DMS79 treated with DMSO at 0.1 percent for 48 hours (cell line): ENCODE measurements at regions not wholly inside any gene's neighbourhood (a gene's known extent, or its start where the extent isn't known, plus 50 kb on each side); places are given as distances from the start of the nearest gene placed in this dataset.

Experiments
- DNase-seq: peaks from one replicate; lab custom pipeline; 2025; lab: John Stamatoyannopoulos, UW

GRCh38 chr11:134592391-134592990, 180.4 kb upstream of the B3GAT1 start:
- DNase-seq = no peak

DNA sequence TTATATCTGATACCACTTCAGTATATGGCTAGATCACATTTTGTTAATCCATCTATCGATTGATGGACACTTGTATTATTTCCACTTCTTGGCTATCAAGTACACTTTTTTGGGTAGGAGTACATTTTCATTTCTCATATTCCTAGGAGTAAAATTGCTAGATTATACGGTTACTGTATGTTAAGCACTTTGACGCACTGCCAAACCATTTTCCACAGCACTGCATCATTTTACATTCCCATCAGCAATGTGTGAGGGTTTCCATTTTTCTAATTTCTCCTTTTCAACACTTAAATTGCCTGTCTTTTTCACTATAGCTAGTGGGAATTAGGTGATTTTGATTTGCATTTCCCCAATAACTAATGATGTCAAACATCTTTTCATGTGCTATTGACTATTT, 179.3 kb upstream of the B3GAT1 start:
- DNase-seq = no peak

GRCh38 chr11:134589129-134589528, 177.1 kb upstream of the B3GAT1 start:
- no peak for DNase-seq

DNA sequence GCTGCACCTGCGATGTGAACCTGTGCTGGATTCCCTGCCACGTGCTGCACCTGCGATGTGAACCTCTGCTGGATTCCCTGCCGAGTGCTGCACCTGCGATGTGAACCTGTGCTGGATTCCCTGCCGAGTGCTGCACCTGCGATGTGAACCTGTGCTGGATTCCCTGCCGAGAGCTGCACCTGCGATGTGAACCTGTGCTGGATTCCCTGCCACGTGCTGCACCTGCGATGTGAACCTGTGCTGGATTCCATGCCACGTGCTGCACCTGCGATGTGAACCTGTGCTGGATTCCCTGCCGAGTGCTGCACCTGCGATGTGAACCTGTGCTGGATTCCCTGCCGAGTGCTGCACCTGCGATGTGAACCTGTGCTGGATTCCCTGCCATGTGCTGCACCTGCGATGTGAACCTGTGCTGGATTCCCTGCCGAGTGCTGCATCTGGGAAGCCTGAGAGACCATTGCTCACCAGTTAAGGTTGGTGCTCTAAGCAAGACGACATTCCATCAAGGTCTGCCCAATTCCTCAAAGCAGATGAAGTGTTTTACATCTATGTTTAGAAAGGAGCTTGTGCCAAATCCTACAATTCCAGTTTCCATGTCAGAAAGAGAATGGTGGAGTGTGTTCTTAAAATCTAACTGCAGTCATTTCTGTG, 176.5 kb upstream of the B3GAT1 start:
- peak; percentile 27 for DNase-seq

DNA sequence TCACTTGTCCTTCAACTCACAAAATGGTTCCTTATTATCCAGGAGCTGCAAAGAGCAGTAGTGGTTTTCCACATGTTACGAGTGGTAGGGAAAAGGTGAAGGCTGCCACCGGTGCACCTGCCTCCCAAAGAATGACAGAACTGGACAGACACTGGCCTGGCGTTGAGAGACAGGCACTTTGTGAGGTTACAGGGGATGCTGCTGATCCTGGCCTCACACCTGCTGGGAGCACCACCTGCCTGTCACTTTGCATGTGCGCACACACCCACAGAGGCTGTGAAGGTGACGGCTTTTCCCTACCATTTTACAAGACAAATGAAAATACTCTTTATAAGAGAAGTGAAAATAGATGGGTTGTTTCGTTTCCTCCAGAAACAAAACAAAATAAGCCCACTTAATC, 175.3 kb upstream of the B3GAT1 start:
- DNase-seq = no peak

DNA sequence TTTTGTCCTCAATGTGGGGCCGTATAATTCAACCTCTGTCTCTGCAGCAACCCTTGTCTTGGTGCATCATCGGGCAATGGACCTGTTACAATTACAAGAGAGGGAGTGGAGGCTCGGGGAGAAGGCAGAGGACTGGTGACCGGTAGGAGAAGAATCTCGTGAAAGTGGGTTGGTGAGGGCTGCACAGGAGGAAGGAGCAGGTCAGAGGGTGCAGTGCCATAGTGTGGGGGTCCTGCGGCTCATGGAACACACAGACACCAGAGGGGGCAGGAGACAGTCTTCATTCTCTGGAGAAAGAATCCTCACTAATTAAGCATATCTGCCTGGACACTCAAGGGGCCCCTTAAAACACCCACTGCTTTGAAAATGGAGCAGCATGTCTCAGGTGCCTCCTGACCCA, 174.7 kb upstream of the B3GAT1 start:
- DNase-seq = no peak

- DNase-seq = no peak
Observed at GRCh38 chr11:134585666-134586610, 173.9 kb upstream of the B3GAT1 start.

DNA sequence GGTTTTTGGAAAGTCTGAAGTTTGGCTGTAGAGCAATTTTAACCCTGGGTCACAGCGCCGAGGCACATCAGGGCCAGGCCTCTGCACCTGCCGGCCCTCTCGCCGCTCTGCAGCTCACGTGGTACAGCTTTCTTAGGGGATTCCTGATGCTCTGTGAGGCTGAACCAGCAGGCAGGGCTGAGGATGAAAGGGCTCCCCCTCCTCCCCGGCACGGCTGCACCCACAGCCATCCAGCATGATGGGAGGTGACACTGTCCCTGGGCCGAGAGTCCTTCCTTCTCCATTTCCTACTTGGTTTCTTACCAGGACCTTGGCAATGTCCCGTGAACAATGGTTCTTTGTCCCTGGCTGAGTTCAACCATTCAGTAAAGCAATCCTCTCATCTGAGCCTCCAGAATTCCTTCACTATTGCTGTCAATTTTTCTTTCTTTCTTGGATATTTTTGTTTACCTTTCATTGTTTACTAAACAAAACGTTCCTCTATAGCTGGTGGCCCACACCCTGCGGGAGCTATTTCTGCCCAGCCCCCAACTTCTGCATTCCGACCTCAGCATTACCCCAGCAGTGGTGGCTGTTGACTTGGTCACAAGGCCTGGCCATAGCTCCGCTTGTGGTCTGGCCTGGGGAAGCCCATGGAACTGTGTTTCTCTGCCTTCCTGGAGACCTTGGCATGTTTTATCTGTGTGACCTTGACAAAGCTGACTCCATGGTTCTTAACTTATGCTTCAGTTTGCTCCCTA, 172.8 kb upstream of the B3GAT1 start:
- DNase-seq = no peak

- DNase-seq = no peak
Observed at GRCh38 chr11:134584001-134584561, 172.0 kb upstream of the B3GAT1 start.

GRCh38 chr11:134583397-134583990, 171.5 kb upstream of the B3GAT1 start:
- no peak for DNase-seq

- DNase-seq = no peak
Observed at GRCh38 chr11:134582770-134583095, 170.7 kb upstream of the B3GAT1 start.

GRCh38 chr11:134581966-134582769, 170.1 kb upstream of the B3GAT1 start:
- no peak for DNase-seq

GRCh38 chr11:134581121-134581626, 169.1 kb upstream of the B3GAT1 start:
- no peak for DNase-seq

DNA sequence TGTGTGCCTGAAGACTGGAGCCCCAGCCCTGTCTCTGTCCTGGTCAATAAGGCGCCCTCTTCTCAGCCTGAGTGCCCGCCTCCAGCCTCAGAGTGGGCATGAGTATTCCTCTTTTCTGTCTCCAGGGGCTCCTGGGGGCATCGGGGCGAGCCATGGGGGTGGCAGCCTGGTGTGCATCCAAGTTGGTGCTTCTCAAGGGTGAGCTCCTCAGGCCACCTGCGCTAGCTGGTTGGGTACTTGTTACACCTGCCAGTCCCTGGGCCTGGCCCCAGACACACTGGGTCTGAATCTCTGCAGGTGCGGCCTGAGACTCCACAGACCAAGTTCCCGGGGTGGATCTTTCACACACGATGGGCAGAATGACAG, 168.6 kb upstream of the B3GAT1 start:
- peak; percentile 76 for DNase-seq

GRCh38 chr11:134579724-134580609, 167.9 kb upstream of the B3GAT1 start:
- peak; percentile 91 for DNase-seq

DNA sequence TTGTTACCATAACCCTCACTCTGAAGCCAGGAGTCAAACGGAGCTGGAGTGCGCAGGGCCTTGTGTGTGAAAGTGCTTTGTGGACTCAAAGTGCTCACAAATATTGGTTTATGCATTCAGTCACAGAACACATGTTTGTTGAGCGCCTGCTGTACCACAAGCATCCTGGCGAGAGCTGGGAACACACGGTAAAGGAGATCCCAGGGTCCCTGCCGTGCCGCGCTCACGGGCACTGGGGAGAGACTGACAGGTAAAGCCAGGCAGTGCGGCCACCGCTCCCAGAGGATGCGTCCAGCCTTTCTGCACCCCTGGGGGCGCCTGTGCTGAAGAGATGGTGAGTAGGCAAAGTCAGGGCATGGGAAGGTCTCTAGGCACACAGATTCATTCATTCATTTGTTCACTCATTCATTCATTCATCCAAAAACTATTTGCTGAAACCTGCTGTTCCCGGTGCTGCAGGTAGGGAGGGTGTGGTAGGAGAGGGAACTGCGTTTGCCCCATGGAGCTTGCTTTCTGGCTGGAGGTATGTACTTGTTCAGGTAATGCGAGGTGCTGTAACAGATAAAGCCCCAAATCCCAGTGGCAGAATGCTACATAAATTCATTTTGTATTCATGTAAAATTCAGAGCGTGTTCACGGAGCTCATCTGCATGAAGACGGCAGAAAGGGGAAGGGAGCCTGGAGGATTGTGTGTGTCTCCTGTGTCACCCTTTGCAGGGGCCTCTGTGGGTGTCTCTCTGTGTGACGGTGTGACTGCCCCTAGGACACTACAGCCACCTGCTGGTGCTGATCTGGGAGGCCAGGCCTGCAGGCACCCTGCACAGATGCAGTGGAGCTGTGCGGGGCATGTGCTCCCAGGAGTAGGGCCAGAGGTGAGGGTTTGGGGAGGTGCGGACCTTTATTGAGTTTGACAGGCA, 167.0 kb upstream of the B3GAT1 start:
- peak; percentile 47 for DNase-seq

- no peak for DNase-seq
Observed at GRCh38 chr11:134577751-134578395, 165.8 kb upstream of the B3GAT1 start.

DNA sequence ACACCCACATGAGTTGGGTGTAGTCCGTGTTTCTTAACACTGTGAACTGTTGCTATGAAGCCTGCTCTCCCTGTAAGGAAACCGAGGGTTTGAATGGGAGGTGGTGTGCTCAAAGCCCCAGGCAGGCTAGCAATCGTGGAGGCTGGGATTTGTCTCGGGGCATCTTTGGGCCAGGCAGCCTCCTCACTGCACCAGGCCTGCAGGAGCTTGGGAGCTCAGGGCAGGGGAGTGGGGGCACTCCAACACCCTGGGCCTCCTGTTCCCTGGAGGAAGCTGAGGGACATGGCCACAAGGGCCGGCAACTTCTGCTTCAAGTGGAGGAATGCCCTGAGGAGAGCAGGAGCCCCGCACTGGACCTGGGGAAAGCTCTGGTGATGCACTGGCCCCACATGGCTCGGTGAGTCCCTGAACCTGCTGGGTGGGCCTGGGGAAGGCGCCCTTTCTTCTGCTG, 164.7 kb upstream of the B3GAT1 start:
- no peak for DNase-seq
